IMR-90 (cell line): ENCODE measurements at regions not wholly inside any gene's neighbourhood (a gene's known extent, or its start where the extent isn't known, plus 50 kb on each side); places are given as distances from the start of the nearest gene placed in this dataset.

ENCODE experiments used
- ATAC-seq: fragments of 200-7000 bp; cut with Tn5 transposase; 2 replicates; pipeline ENCODE4 v1.9.1; 2020; ENCODE audit warnings: low read depth, mild to moderate bottlenecking, moderate library complexity
- BruUV-seq: library from RNA; stranded (reverse); fragments of 400-500 nt; replicated peaks from 2 replicates; lab custom pipeline; 2021; lab: Mats Ljungman, UMichigan
- CTCF ChIA-PET: fragments of 300-600 bp; formaldehyde crosslinking; extraction: SDS; loops from one replicate; lab custom pipeline; 2021; ENCODE audit warnings: antibody characterized with exemption; lab: Yijun Ruan, JAX
- POLR2A ChIA-PET: fragments of 300-600 bp; sonication (Branson Sonifier 250); formaldehyde crosslinking; loops from one replicate; lab custom pipeline; 2022; ENCODE audit warnings: antibody characterized with exemption; ENCODE audit not compliant: unreplicated experiment; lab: Charles Lee
- DNase-seq: peaks from one replicate; pipeline ENCODE4 v3.0.0; 2013
- H2AFZ ChIP-seq: replicated peaks from 2 replicates; pipeline ENCODE3; 2013; ENCODE audit warnings: low read length, mild to moderate bottlenecking; ENCODE audit not compliant: poor library complexity
- H2AK5ac ChIP-seq: 2 replicates; pipeline ENCODE4 v1.6.1; 2013; ENCODE audit warnings: low read depth, low read length, inconsistent platforms
- H2AK9ac ChIP-seq: replicated peaks from 2 replicates; pipeline ENCODE3; 2013; ENCODE audit warnings: mild to moderate bottlenecking, low read depth, low read length, moderate library complexity; ENCODE audit not compliant: poor library complexity
- H2BK120ac ChIP-seq: 2 replicates; pipeline ENCODE4 v1.6.1; 2013; ENCODE audit warnings: low read depth, low read length, inconsistent platforms
- H2BK15ac ChIP-seq: 3 replicates; pipeline ENCODE4 v1.6.1; 2013; ENCODE audit warnings: low read depth, low read length, inconsistent platforms
- H2BK20ac ChIP-seq: 2 replicates; pipeline ENCODE4 v1.6.1; 2013; ENCODE audit warnings: low read depth, mild to moderate bottlenecking, inconsistent platforms, low read length, moderate library complexity
- H2BK5ac ChIP-seq: 2 replicates; pipeline ENCODE4 v1.6.1; 2013; ENCODE audit warnings: mild to moderate bottlenecking, low read depth, low read length, inconsistent platforms; ENCODE audit not compliant: poor library complexity, severe bottlenecking
- H3K14ac ChIP-seq: replicated peaks from 2 replicates; pipeline ENCODE4 v1.6.1; 2013; ENCODE audit warnings: low read depth, low read length, inconsistent platforms
- H3K18ac ChIP-seq: 2 replicates; pipeline ENCODE4 v1.6.1; 2013; ENCODE audit warnings: low read depth, low read length, control low read depth
- H3K23ac ChIP-seq: 2 replicates; pipeline ENCODE4 v1.6.1; 2013; ENCODE audit warnings: low read depth, low read length, inconsistent platforms
- H3K27ac ChIP-seq: 2 replicates; pipeline ENCODE4 v1.5.1; 2013; ENCODE audit warnings: mild to moderate bottlenecking, control low read depth, low read length; ENCODE audit not compliant: insufficient read depth
- H3K27me3 ChIP-seq: 2 replicates; pipeline ENCODE4 v1.6.1; 2013; ENCODE audit warnings: low read length; ENCODE audit not compliant: control insufficient read depth, insufficient read depth
- H3K36me3 ChIP-seq: 2 replicates; pipeline ENCODE4 v1.6.1; 2013; ENCODE audit warnings: low read length, mixed read lengths; ENCODE audit not compliant: control insufficient read depth, insufficient read depth
- H3K4ac ChIP-seq: 2 replicates; pipeline ENCODE4 v1.6.1; 2013; ENCODE audit warnings: low read depth, low read length, inconsistent platforms
- H3K4me1 ChIP-seq: 2 replicates; pipeline ENCODE4 v1.6.1; 2013; ENCODE audit warnings: low read length, mixed read lengths; ENCODE audit not compliant: control insufficient read depth, insufficient read depth
- H3K4me2 ChIP-seq: 2 replicates; pipeline ENCODE4 v1.6.1; 2013; ENCODE audit warnings: low read depth, mild to moderate bottlenecking, control low read depth, low read length, moderate library complexity
- H3K4me3 ChIP-seq: 2 replicates; pipeline ENCODE4 v1.5.1; 2013; ENCODE audit warnings: low read depth, mild to moderate bottlenecking, control low read depth, low read length, moderate library complexity; ENCODE audit not compliant: insufficient read depth
- H3K56ac ChIP-seq: 2 replicates; pipeline ENCODE4 v1.6.1; 2013; ENCODE audit warnings: low read length, inconsistent platforms; ENCODE audit not compliant: insufficient read depth; ENCODE audit errors: extremely low read depth
- H3K79me1 ChIP-seq, 2 experiments: 2 replicates each; pipeline ENCODE4 v1.6.1; 2013; ENCODE audit warnings: low read length in 2 of 2, inconsistent platforms in 1 of 2, low read depth in 1 of 2
- H3K9ac ChIP-seq: 2 replicates; pipeline ENCODE4 v1.6.1; 2013; ENCODE audit warnings: low read depth, low read length, control low read depth
- H3K9me1 ChIP-seq: 2 replicates; pipeline ENCODE4 v1.6.1; 2013; ENCODE audit warnings: low read length, inconsistent platforms; ENCODE audit not compliant: insufficient read depth
- H3K9me3 ChIP-seq: 2 replicates; pipeline ENCODE4 v1.6.1; 2013; ENCODE audit warnings: low read length; ENCODE audit not compliant: control insufficient read depth, insufficient read depth
- H4K20me1 ChIP-seq: 2 replicates; pipeline ENCODE4 v1.6.1; 2013; ENCODE audit warnings: low read length, inconsistent platforms; ENCODE audit not compliant: insufficient read depth
- H4K5ac ChIP-seq: 2 replicates; pipeline ENCODE4 v1.6.1; 2013; ENCODE audit warnings: mild to moderate bottlenecking, low read depth, low read length, control low read depth
- H4K8ac ChIP-seq, 2 experiments: 2 replicates each; pipeline ENCODE4 v1.6.1; 2013; ENCODE audit warnings: low read depth in 2 of 2, low read length in 2 of 2, control low read depth in 1 of 2, inconsistent platforms in 1 of 2
- H4K91ac ChIP-seq: 2 replicates; pipeline ENCODE4 v1.6.1; 2013; ENCODE audit warnings: low read depth, low read length, inconsistent platforms; ENCODE audit not compliant: insufficient read depth
- BHLHE40 ChIP-seq: fragments of 150-350 bp; IDR thresholded peaks from 2 replicates; pipeline ENCODE4 v1.6.1; 2016; ENCODE audit warnings: mild to moderate bottlenecking, low read depth, low read length
- CEBPB ChIP-seq: IDR thresholded peaks from 2 replicates; pipeline ENCODE4 v1.6.1; 2012; ENCODE audit warnings: low read depth, low read length, improper control_type of control experiment
- CHD1 ChIP-seq: IDR thresholded peaks from 2 replicates; pipeline ENCODE4 v1.6.1; 2012; ENCODE audit warnings: low read depth, low read length, improper control_type of control experiment
- CTCF ChIP-seq: conservative IDR thresholded peaks from 2 replicates; pipeline ENCODE4 v1.5.1; 2012; ENCODE audit warnings: mild to moderate bottlenecking, low read depth, low read length, improper control_type of control experiment
- ELK1 ChIP-seq: fragments of 150-350 bp; IDR thresholded peaks from 2 replicates; pipeline ENCODE4 v1.6.1; 2016; ENCODE audit warnings: low read depth, mild to moderate bottlenecking, low read length, moderate library complexity, borderline replicate concordance
- FOS ChIP-seq: fragments of 150-350 bp; IDR thresholded peaks from 2 replicates; pipeline ENCODE4 v1.6.1; 2016; ENCODE audit warnings: low read depth, low read length
- MAFK ChIP-seq: IDR thresholded peaks from 2 replicates; pipeline ENCODE4 v1.6.1; 2012; ENCODE audit warnings: low read depth, low read length, improper control_type of control experiment
- MAZ ChIP-seq: IDR thresholded peaks from 2 replicates; pipeline ENCODE4 v1.6.1; 2012; ENCODE audit warnings: low read depth, mild to moderate bottlenecking, low read length, improper control_type of control experiment, moderate library complexity, borderline replicate concordance
- MXI1 ChIP-seq: IDR thresholded peaks from 2 replicates; pipeline ENCODE4 v1.6.1; 2012; ENCODE audit warnings: low read depth, mild to moderate bottlenecking, low read length, moderate library complexity, borderline replicate concordance
- NFE2L2 ChIP-seq: fragments of 150-350 bp; IDR thresholded peaks from 2 replicates; pipeline ENCODE4 v1.6.1; 2016; ENCODE audit warnings: low read depth, mild to moderate bottlenecking, low read length
- POLR2A ChIP-seq: IDR thresholded peaks from 2 replicates; pipeline ENCODE4 v1.6.1; 2012; ENCODE audit warnings: mild to moderate bottlenecking, low read depth, low read length
- RAD21 ChIP-seq: IDR thresholded peaks from 2 replicates; pipeline ENCODE4 v1.6.1; 2012; ENCODE audit warnings: low read length, improper control_type of control experiment
- RCOR1 ChIP-seq: IDR thresholded peaks from 2 replicates; pipeline ENCODE4 v1.6.1; 2012; ENCODE audit warnings: mild to moderate bottlenecking, low read length, improper control_type of control experiment; ENCODE audit not compliant: insufficient replicate concordance
- RFX5 ChIP-seq: IDR thresholded peaks from 2 replicates; pipeline ENCODE4 v1.8.0; 2012; ENCODE audit warnings: low read depth, mild to moderate bottlenecking, low read length, moderate library complexity
- SMC3 ChIP-seq: fragments of 150-350 bp; IDR thresholded peaks from 2 replicates; pipeline ENCODE4 v1.6.1; 2016; ENCODE audit warnings: low read depth, mild to moderate bottlenecking, antibody characterized with exemption, low read length, moderate library complexity
- WGBS, 2 experiments: methylation state at CpG; one replicate each; pipeline versions ENCODE4 v1.1.5 to v1.1.7; 2013; ENCODE audit warnings: missing lambda C conversion rate in 2 of 2; ENCODE audit not compliant: insufficient read length in 1 of 2; ENCODE audit errors: extremely low coverage in 2 of 2; 5-methylcytosine and 5-hydroxymethylcytosine counted together
- dilution Hi-C: fragments of 300-500 bp; cut with HindIII; formaldehyde crosslinking; loops from one replicate; pipeline ENCODE4 v1.14.3; 2018; ENCODE audit warnings: low sequenced_read_pairs; ENCODE audit not compliant: unreplicated experiment
- in situ Hi-C: fragments of 300-500 bp; cut with MboI; formaldehyde crosslinking; loops from 3 replicates; pipeline ENCODE4 v1.14.3; 2019; ENCODE audit warnings: low sequenced_read_pairs, inconsistent platforms, mixed read lengths
- intact Hi-C: fragments of 100-400 bp; cut with micrococcal nuclease; formaldehyde crosslinking; loops from 2 replicates; pipeline ENCODE4 v1.10.0; 2022
- TF ChIP-seq, protein P1 (sequence below): fragments of 150-350 bp; IDR thresholded peaks from 2 replicates; pipeline ENCODE4 v1.6.1; 2017; ENCODE audit warnings: mild to moderate bottlenecking, antibody characterized with exemption, low read length, low read depth

GRCh38 chr1:29639156-29639736 lies 402.9 kb downstream of the PTPRU start:
- H3K4me2 ChIP-seq, result no peak overlapping the region
- peak overlapping the region; percentile 68 for H2AK9ac ChIP-seq
- DNase-seq, result no peak
- no TSS peak for BruUV-seq
- H3K79me1 ChIP-seq, result no peaks in the 10 kb centered on the region
- intact Hi-C loops (no loop called here), in situ Hi-C loops (no loop called here), dilution Hi-C loops (no loop called here)
- no peak overlapping the region for H4K8ac ChIP-seq
- no peak overlapping the region for H3K9ac ChIP-seq
- H3K56ac ChIP-seq, result no peak overlapping the region
- H3K18ac ChIP-seq, result no peak overlapping the region
- TF ChIP-seq MXI1, result no peak
- no peak for TF ChIP-seq RAD21
- no peak for TF ChIP-seq POLR2A
- no peak for TF ChIP-seq ELK1
- TF ChIP-seq CHD1, result no peak
- TF ChIP-seq SMC3, result no peak
- no peak for TF ChIP-seq BHLHE40
- no peak for TF ChIP-seq MAZ
- TF ChIP-seq CTCF, result no peak
- no peak for TF ChIP-seq MAFK
- no peak for TF ChIP-seq CEBPB
- TF ChIP-seq, protein P1, sequence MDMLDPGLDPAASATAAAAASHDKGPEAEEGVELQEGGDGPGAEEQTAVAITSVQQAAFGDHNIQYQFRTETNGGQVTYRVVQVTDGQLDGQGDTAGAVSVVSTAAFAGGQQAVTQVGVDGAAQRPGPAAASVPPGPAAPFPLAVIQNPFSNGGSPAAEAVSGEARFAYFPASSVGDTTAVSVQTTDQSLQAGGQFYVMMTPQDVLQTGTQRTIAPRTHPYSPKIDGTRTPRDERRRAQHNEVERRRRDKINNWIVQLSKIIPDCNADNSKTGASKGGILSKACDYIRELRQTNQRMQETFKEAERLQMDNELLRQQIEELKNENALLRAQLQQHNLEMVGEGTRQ, result no peak
- TF ChIP-seq FOS, result no peak
- TF ChIP-seq RFX5, result no peak
- no peak for TF ChIP-seq RCOR1
- no peak for TF ChIP-seq NFE2L2
- no peaks in the 10 kb centered on the region for H3K36me3 ChIP-seq
- H3K9me1 ChIP-seq, result peaks cover 10% of the 10 kb centered on the region
- H4K91ac ChIP-seq, result no peak overlapping the region
- no peak overlapping the region for H3K27ac ChIP-seq
- H2BK15ac ChIP-seq, result 0 out of 3 replicates have a peak overlapping the region, but pooled peaks have one; percentile 72
- H3K23ac ChIP-seq, result no peak overlapping the region
- no peak overlapping the region for H2AFZ ChIP-seq
- CTCF ChIA-PET, result no interaction called here
- H4K5ac ChIP-seq, result no peak overlapping the region
- peaks cover 2% of the 10 kb centered on the region; the same call in 1 of the 2 replicates for H3K4me1 ChIP-seq
- no peaks in the 10 kb centered on the region for H3K27me3 ChIP-seq
- peak overlapping the region; percentile 16; the same call in 1 of the 2 replicates for H2BK20ac ChIP-seq
- no peak overlapping the region for H2BK5ac ChIP-seq
- H4K20me1 ChIP-seq, result no peaks in the 10 kb centered on the region
- H3K14ac ChIP-seq, result no peak overlapping the region
- no peaks in the 10 kb centered on the region for H3K9me3 ChIP-seq
- H3K4me3 ChIP-seq, result no peak overlapping the region
- no peak for ATAC-seq
- no peak overlapping the region for H3K4ac ChIP-seq
- WGBS, 2 experiments, result no CpG with 5 or more reads among the region's 6 CpGs
- H2AK5ac ChIP-seq, result peak overlapping the region; percentile 26
- POLR2A ChIA-PET, result no interaction called here
- peak overlapping the region; percentile 32; the same call in 1 of the 2 replicates for H2BK120ac ChIP-seq
